GM23248 (cell line): ENCODE measurements at regions not wholly inside any gene's neighbourhood (a gene's known extent, or its start where the extent isn't known, plus 50 kb on each side); places are given as distances from the start of the nearest gene placed in this dataset.
"Not testable (repeated sequence)": the region's sequence is repeated elsewhere in the genome, so short reads cannot be mapped to it uniquely, and the experiment has no call there.

Source experiments
- DNase-seq: peaks from one replicate; pipeline ENCODE4 v3.0.0-alpha.2; 2015
- H2AFZ ChIP-seq: fragments of 200-600 bp; sonication (generic); 2 replicates; pipeline ENCODE4 v1.6.1; 2016; ENCODE audit warnings: antibody characterized with exemption
- H3F3A ChIP-seq: fragments of 200-600 bp; sonication (generic); 2 replicates; pipeline ENCODE4 v1.6.1; 2016; ENCODE audit warnings: mild to moderate bottlenecking, antibody characterized with exemption, mixed run types; ENCODE audit not compliant: insufficient read depth
- H3K27ac ChIP-seq: fragments of 200-600 bp; sonication (generic); 2 replicates; pipeline ENCODE4 v1.5.1; 2016; ENCODE audit warnings: mild to moderate bottlenecking
- H3K27me3 ChIP-seq: fragments of 200-600 bp; sonication (generic); replicated peaks from 2 replicates; pipeline ENCODE4 v1.6.1; 2016; ENCODE audit warnings: mild to moderate bottlenecking; ENCODE audit not compliant: insufficient read depth
- H3K36me3 ChIP-seq: fragments of 200-600 bp; sonication (generic); 2 replicates; pipeline ENCODE4 v1.6.1; 2016; ENCODE audit warnings: low read depth, mild to moderate bottlenecking
- H3K4me1 ChIP-seq: fragments of 200-600 bp; sonication (generic); 2 replicates; pipeline ENCODE4 v1.6.1; 2016; ENCODE audit warnings: mild to moderate bottlenecking; ENCODE audit not compliant: insufficient read depth
- H3K4me2 ChIP-seq: fragments of 200-600 bp; sonication (generic); one replicate; pipeline ENCODE4 v1.6.1; 2016; ENCODE audit warnings: mild to moderate bottlenecking; ENCODE audit not compliant: unreplicated experiment
- H3K4me3 ChIP-seq: fragments of 200-600 bp; sonication (generic); 2 replicates; pipeline ENCODE4 v1.5.1; 2016; ENCODE audit warnings: mild to moderate bottlenecking
- H3K79me2 ChIP-seq: fragments of 200-600 bp; sonication (generic); 2 replicates; pipeline ENCODE4 v1.6.1; 2016; ENCODE audit warnings: mild to moderate bottlenecking; ENCODE audit not compliant: insufficient read depth
- H3K9ac ChIP-seq: fragments of 200-600 bp; sonication (generic); 2 replicates; pipeline ENCODE4 v1.6.1; 2016; ENCODE audit warnings: mild to moderate bottlenecking
- H3K9me2 ChIP-seq: fragments of 200-600 bp; sonication (generic); 2 replicates; pipeline ENCODE4 v1.6.1; 2016; ENCODE audit warnings: mixed run types, mild to moderate bottlenecking, moderate library complexity; ENCODE audit not compliant: insufficient read depth
- H3K9me3 ChIP-seq: fragments of 200-600 bp; sonication (generic); one replicate; pipeline ENCODE4 v1.6.1; 2017; ENCODE audit warnings: low read depth
- H4K20me1 ChIP-seq: fragments of 200-600 bp; sonication (generic); 2 replicates; pipeline ENCODE4 v1.6.0; 2016; ENCODE audit not compliant: insufficient read depth
- EZH2 ChIP-seq: fragments of 200-600 bp; sonication (generic); IDR thresholded peaks from 2 replicates; pipeline ENCODE4 v1.6.1; 2018; ENCODE audit warnings: antibody characterized with exemption, mild to moderate bottlenecking; ENCODE audit not compliant: insufficient read depth, poor library complexity, severe bottlenecking
- EZH2phosphoT487 ChIP-seq: fragments of 200-600 bp; sonication (generic); IDR thresholded peaks from 2 replicates; pipeline ENCODE4 v1.6.1; 2018; ENCODE audit warnings: antibody characterized with exemption, moderate library complexity, mild to moderate bottlenecking, low read depth; ENCODE audit not compliant: insufficient read depth
- WGBS, 2 experiments: methylation state at CpG; one replicate each; pipeline ENCODE4 v1.1.6; 2015 to 2017; ENCODE audit warnings: low lambda C conversion rate in 2 of 2, low coverage in 1 of 2; ENCODE audit errors: missing lambda C conversion rate in 2 of 2; 5-methylcytosine and 5-hydroxymethylcytosine counted together
- in situ Hi-C: fragments of 300-500 bp; cut with MboI; formaldehyde crosslinking; loops from 2 replicates; pipeline ENCODE4 v1.15.0; 2020

DNA sequence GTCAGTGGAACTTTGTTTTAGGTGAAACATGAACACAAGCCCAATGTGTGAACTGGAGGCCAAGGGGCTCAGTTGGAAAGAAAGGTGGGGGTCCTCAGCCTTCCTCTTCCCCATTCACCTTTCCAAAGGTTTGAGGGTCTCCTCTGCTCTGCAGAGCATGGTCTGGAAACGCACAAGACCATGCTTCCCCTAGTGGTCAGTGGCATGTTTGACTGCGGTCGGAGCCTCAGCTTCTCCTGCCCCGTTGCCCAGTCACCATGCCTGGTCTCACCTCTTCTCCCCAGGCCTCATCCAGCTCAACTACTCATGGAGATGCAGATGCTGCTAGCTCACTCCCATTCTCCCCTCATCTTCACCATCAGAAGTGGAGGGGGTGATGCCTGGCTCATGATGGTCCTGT lies 340.3 kb downstream of the GADD45G start:
- Histone ChIP-seq H2AFZ (no peak overlapping the region), H3K4me1 (no peaks in the 10 kb centered on the region), H3K9ac (no peak overlapping the region), H3K27me3 (no peaks in the 10 kb centered on the region; the same call in 1 of the 2 replicates), H3F3A (no peaks in the 10 kb centered on the region), H4K20me1 (no peaks in the 10 kb centered on the region), H3K9me2 (no peaks in the 10 kb centered on the region), H3K79me2 (no peaks in the 10 kb centered on the region), H3K36me3 (no peaks in the 10 kb centered on the region), H3K9me3 (no peaks in the 10 kb centered on the region), H3K27ac (no peak overlapping the region), H3K4me2 (no peak overlapping the region), H3K4me3 (no peak overlapping the region)
- no peak for DNase-seq
- TF ChIP-seq EZH2phosphoT487 (no peak), EZH2 (no peak)
- in situ Hi-C loops = no loop called here
- 67 to 93% methylated on average over 4 of the region's 4 CpGs for WGBS, 2 experiments

DNA sequence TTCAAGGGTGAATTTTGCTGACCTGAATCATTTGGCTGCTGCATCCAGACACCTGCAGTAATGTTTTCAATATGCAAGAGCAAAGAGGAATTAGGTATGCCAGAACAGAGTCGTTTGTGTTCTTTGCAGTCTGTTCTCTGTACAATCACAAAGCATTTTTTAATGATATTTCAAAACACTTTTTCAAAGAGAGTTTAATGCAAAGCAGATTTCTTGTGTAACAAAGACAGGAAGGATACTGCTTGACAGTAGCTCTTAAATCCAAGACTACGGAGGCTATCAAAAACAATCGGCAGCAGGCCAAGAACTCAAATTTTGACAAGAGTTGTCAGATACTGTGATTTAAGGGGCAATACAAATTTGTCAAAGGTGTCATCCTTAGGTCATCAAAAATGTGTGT lies 341.9 kb downstream of the GADD45G start:
- Histone ChIP-seq H3K27me3 (no peaks in the 10 kb centered on the region; the same call in 1 of the 2 replicates), H4K20me1 (no peaks in the 10 kb centered on the region), H3K27ac (no peak overlapping the region), H3K36me3 (no peaks in the 10 kb centered on the region), H3K9ac (no peak overlapping the region), H3F3A (no peaks in the 10 kb centered on the region), H3K79me2 (no peaks in the 10 kb centered on the region), H3K4me2 (no peak overlapping the region), H3K4me3 (no peak overlapping the region), H2AFZ (no peak overlapping the region), H3K4me1 (peaks cover 4% of the 10 kb centered on the region; the same call in 1 of the 2 replicates), H3K9me2 (no peaks in the 10 kb centered on the region), H3K9me3 (no peaks in the 10 kb centered on the region)
- 2 to 15% methylated on average over 3 of the region's 3 CpGs for WGBS, 2 experiments
- TF ChIP-seq EZH2phosphoT487 (no peak), EZH2 (no peak)
- DNase-seq = no peak
- in situ Hi-C loops = no loop called here

DNA sequence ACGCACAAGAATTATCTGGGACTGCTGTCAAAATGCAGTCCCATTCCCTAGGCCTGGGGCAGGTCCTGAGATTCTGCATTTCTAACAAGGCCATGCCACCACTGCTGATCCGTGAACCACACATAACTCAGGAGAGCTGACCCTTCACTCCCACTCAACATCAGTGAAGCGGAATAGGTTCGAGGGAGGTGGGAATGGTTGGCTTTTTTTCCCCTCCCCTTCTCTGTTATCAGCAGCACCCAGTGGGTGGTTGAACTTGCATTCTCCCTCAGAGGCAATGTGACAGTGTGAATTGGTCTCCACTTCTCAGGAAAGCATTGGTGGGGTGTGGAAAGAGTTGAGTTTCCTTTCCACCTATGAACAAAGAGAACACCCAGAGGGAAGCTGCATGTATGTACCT lies 344.3 kb downstream of the GADD45G start:
- in situ Hi-C loops = no loop called here
- WGBS, 2 experiments = 87 to 91% methylated on average over 4 of the region's 4 CpGs
- no peak for TF ChIP-seq EZH2
- TF ChIP-seq EZH2phosphoT487 = no peak

DNA sequence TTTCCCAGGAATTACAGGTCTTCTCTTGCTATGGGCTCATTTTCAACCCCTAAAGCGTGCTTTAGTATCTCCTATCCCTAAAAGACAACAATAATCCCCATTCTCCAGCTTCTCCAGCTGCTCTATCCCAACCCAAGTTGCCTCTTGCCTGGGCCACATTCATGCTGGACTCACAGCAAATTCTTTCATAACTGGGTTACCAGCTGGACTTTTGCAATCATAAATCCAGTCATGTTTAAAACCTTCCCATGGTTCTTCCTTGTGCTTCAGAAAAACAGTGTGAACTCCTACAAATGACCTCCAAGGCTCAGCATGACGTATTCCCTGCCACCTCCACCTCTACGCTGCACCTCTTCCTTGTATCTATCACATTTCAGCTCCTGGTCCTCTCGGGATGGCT lies 346.9 kb downstream of the GADD45G start:
- Histone ChIP-seq H2AFZ (no peak overlapping the region), H4K20me1 (no peaks in the 10 kb centered on the region), H3K4me3 (no peak overlapping the region), H3K9me3 (no peaks in the 10 kb centered on the region), H3K79me2 (no peaks in the 10 kb centered on the region), H3F3A (peaks cover 12% of the 10 kb centered on the region), H3K27me3 (no peaks in the 10 kb centered on the region), H3K9me2 (no peaks in the 10 kb centered on the region), H3K9ac (no peak overlapping the region), H3K27ac (no peak overlapping the region), H3K4me1 (peaks cover 6% of the 10 kb centered on the region; the same call in 1 of the 2 replicates), H3K4me2 (no peak overlapping the region), H3K36me3 (no peaks in the 10 kb centered on the region)
- peak; percentile 51 for DNase-seq
- TF ChIP-seq EZH2phosphoT487 (no peak), EZH2 (no peak)
- in situ Hi-C loops = no loop called here
- WGBS, 2 experiments = 82 to 87% methylated on average over 4 of the region's 4 CpGs

More for the DNA sequence above, 344.3 kb downstream of the GADD45G start:
- H3K36me3 ChIP-seq = no peaks in the 10 kb centered on the region
- H4K20me1 ChIP-seq = no peaks in the 10 kb centered on the region
- H3F3A ChIP-seq = peaks cover 12% of the 10 kb centered on the region
- no peak overlapping the region for H3K4me2 ChIP-seq
- H3K79me2 ChIP-seq = no peaks in the 10 kb centered on the region
- no peak overlapping the region for H3K9ac ChIP-seq
- H3K27me3 ChIP-seq = no peaks in the 10 kb centered on the region; the same call in 1 of the 2 replicates
- no peaks in the 10 kb centered on the region for H3K9me3 ChIP-seq
- H2AFZ ChIP-seq = no peak overlapping the region
- no peak for DNase-seq
- no peak overlapping the region for H3K27ac ChIP-seq
- H3K4me1 ChIP-seq = peaks cover 6% of the 10 kb centered on the region; the same call in 1 of the 2 replicates
- no peak overlapping the region for H3K4me3 ChIP-seq
- H3K9me2 ChIP-seq = no peaks in the 10 kb centered on the region

DNA sequence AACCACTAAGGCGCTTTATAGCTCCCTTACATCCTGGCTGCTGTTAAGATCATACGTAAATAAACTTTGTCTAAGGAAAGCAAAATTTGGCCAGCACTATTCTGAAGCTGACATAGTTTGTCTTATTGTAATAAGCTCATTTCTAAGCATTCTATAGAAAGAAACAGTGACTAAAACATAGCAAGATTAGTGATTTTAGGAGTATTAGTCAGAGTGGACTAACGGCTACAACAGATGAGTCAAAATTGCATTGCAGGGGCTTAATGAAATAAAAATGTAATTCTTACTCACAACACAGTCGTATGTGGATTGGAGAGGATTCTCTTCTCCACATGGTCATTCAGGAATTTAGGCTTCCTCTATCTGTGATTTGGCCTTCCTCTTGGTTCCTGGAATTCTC lies 347.6 kb downstream of the GADD45G start:
- H3K9me2 ChIP-seq = no peaks in the 10 kb centered on the region
- peak overlapping the region; percentile 55 for H3K4me2 ChIP-seq
- no peak overlapping the region for H2AFZ ChIP-seq
- no peaks in the 10 kb centered on the region for H3K36me3 ChIP-seq
- peak overlapping the region; percentile 28 for H3K27ac ChIP-seq
- in situ Hi-C loops = no loop called here
- H3K4me1 ChIP-seq = peaks cover 6% of the 10 kb centered on the region; the same call in 1 of the 2 replicates
- no peaks in the 10 kb centered on the region for H3K79me2 ChIP-seq
- peak; percentile 82 for DNase-seq
- no peak overlapping the region for H3K9ac ChIP-seq
- TF ChIP-seq EZH2phosphoT487 (no peak), EZH2 (no peak)
- no peak overlapping the region for H3K4me3 ChIP-seq
- peaks cover 12% of the 10 kb centered on the region for H3F3A ChIP-seq
- H3K9me3 ChIP-seq = no peaks in the 10 kb centered on the region
- H3K27me3 ChIP-seq = no peaks in the 10 kb centered on the region
- no peaks in the 10 kb centered on the region for H4K20me1 ChIP-seq
- 14 to 19% methylated on average over 4 of the region's 4 CpGs for WGBS, 2 experiments

DNA sequence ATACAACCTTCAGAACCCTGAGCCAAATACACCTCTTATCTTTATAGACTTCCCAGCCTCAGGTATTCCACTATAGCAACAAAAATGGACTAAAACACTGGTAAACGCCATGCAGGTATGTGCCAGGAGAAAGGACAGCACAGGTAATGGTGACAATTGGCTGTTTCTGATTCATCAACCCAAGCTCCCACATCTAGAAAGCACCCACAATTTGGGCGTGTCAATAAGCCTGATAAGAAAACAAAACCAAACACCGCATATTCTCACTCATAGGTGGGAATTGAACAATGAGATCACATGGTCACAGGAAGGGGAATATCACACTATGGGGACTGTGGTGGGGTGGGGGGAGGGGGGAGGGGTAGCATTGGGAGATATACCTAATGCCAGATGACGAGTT lies 348.5 kb downstream of the GADD45G start:
- WGBS, 2 experiments = 88 to 89% methylated on average over 3 to 4 of the region's 4 CpGs
- H3K4me1 ChIP-seq, DNase-seq: not testable (repeated sequence)

More for the DNA sequence above, 348.5 kb downstream of the GADD45G start:
- H3K27me3 ChIP-seq, H3K79me2 ChIP-seq, H3K9me2 ChIP-seq, H3K9me3 ChIP-seq, H3K9ac ChIP-seq, H3K4me2 ChIP-seq, H4K20me1 ChIP-seq, H3K4me3 ChIP-seq, H2AFZ ChIP-seq, in situ Hi-C loops, H3K36me3 ChIP-seq: not testable (repeated sequence)
- Histone ChIP-seq H3F3A (peaks cover 12% of the 10 kb centered on the region), H3K27ac (peak overlapping the region; percentile 28; the same call in 1 of the 2 replicates)
